GM19328 (cell line): ENCODE measurements at regions not wholly inside any gene's neighbourhood (a gene's known extent, or its start where the extent isn't known, plus 50 kb on each side); places are given as distances from the start of the nearest gene placed in this dataset.
A peak's percentile ranks its signal among the peaks of the same experiment; 100 is the strongest.
"Not testable (repeated sequence)": the region's sequence is repeated elsewhere in the genome, so short reads cannot be mapped to it uniquely, and the experiment has no call there.

Source experiments
- ATAC-seq: cut with Tn5 transposase; IDR thresholded peaks from one replicate; pipeline ENCODE4 v1.9.1; 2021; ENCODE audit warnings: mild to moderate bottlenecking, moderate library complexity; ENCODE audit not compliant: unreplicated experiment

DNA sequence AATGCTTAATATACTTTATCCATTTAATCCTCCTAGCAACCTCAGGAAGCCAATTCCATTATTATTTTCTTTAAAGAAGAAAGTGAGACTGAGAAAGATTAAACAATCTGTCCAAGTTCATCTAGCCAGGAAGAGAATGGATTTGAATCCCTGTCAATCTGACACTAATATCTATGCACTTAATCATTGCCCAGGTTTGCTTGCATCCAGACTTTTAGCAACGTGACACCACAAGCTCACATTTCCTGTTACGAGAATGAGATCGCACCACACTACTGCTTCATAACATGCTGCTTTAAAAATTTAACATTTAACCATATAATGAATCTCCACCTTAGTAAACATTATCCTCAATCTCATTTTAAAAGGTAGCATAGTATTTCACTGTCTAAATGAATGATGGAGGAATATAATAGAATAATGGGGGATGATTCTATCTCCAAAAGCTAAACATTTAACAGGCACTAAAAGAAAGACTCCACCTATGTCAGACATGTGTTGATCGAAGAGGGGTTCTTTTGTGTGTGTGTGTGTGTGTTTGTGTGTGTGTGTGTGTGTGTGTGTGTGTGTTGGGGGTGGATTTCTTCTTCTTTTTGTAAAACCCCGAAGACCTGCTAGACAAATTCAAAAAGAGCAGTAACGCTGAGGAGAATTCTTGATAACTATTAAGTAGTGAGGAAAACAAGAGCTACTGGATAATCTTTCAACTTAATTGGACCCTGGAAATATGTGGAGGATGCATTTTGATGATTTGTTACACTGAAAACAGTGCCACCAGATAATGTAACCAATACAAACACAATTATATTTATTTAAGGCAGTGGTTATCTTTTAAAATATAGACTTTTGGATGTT lies 138.7 kb upstream of the NR3C1 start:
- ATAC-seq = no peak

DNA sequence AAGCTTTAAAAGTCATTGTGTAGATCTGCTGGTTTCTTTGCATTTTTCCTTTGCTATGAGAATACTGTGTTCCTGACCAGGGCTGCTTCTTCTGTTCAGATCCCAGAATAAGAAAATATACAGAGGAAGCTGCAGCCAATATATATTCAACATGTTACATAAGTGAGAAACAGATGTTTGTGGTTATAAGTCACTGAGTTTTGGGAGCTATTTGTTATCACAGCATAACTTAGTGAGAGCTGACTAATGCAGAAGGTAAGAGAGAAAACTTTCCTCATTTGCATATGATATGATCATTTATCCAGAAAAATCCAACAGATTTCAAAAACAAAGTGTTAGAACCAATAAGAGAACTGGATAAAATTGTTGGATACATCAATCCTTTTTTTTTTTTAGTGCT lies 136.3 kb upstream of the NR3C1 start:
- no peak for ATAC-seq

DNA sequence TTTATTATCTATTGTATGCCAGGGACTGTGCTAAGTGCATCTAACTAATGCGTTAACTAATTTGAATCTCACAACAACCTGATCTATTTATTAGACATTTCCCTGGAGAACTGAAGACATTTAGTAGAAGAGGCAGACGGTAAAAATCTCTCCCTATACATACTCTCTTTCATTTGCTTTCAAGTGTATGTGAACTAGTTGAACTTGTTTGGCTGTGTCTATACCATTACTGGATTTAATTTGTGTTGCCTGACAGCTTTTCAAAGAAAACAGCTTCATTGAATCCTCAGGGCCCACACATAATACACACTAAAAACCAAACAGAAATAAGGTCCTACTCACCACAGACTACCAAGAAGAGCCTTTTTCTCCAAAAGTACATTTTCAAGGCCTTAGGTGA lies 133.6 kb upstream of the NR3C1 start:
- ATAC-seq = no peak

DNA sequence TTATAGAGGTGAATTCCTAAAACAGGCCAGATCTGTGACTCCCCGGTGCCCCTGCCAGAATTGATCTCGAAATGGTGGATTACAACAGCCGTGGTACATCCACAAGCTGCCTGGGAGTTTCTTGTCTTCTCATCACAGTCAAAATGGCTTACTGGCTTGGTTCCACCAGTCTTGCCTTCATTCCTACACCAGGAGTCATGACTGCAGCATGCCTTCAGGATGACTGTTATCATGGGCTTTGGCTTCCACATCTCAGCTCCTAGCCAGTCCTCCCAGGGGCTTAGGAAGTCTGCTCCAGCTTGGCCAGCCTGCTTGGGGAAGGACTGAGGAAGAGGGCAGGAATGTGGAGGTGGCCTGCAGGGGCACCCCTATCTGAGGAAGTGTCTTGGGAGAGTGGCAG lies 132.9 kb upstream of the NR3C1 start:
- ATAC-seq = no peak

DNA sequence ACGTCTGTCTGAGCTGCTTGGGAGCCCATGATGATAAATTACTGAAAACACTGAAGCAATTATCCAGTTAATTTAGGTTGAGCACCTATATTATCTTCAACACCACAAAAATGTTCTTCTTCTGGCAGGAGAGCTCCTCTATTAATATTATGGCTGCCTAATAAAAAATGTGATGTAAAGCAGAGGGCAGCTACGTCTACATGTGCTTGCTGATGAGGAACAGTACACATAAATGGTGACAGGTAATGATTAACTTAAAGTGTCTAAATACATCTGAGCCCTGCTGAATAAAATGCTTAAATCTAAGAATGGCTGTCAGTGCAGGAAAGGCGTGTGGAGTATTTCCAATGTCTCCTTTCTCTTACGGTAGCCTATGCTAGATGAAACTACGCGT lies 131.3 kb upstream of the NR3C1 start:
- ATAC-seq = no peak

DNA sequence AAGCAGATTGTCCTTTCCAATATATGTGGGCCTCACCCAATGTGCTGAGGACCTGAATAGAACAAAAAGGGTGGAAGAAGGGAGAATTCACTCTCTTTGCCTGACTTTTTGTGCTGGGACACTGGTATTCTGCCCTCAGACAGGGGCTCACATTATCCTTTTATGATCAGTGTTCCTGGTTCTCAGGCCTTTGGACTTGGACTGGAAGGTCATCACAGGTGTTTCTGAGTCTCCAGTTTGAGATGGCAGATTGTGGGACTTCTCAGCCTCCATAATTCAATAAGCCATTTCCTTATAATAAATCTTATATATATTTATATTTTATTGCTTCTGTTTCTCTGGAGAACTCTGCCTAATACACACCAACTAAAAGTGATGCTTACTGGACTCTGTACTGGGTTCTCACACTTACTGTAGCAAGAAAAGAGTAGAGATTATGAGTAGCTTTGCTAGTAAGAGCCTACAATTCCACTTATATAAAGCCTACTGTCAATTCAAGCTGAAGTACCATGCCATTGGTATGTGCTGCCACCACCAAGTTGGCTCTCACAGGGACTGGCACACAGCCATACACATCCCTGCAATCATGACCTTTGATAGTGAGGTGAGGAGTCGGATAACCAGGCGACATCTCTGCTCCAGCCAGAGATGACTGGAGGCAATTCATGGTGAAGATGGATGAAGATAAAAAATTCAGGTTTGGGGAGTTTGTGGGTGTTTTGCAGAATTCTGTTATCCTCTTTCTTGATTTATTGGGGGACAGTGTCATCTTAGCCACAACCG lies 130.7 kb upstream of the NR3C1 start:
- no peak for ATAC-seq

DNA sequence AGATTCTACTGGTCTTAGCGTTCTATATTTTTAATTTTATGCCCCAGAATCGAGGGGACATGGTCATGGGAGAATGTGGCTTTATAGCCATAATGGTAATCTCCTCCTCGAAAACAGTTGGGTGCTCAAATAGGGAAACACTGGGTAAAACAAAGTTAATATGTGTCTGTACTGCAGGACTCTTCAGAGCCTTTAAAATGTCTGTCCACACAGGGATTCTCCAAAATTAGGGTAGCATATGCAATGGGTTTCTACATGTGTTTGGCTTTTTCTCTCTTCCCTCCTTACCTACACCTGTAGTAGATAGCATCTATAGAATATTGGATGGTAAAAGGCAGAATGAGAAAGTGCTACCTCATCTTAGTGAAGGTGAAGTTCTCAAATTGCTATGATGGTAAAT lies 130.0 kb upstream of the NR3C1 start:
- ATAC-seq = no peak

DNA sequence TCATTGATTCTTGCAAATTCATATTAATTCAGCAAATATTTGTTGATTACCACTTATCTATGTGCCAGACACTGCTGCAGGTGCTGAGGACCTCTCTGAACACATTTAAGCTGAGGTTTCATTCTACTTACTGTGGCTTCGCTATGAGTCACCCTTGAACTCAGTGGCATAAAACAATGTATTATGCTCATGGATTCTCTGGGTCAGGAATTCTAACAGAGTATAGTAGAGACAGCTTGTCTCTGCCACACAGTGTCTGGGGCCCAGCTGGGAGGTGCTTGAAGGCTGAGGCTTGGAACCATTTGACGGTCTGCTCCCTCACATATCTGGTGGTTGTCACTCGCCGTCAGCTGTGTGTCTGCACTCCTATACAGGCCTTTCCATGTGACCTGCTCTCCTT lies 124.3 kb upstream of the NR3C1 start:
- ATAC-seq = no peak

DNA sequence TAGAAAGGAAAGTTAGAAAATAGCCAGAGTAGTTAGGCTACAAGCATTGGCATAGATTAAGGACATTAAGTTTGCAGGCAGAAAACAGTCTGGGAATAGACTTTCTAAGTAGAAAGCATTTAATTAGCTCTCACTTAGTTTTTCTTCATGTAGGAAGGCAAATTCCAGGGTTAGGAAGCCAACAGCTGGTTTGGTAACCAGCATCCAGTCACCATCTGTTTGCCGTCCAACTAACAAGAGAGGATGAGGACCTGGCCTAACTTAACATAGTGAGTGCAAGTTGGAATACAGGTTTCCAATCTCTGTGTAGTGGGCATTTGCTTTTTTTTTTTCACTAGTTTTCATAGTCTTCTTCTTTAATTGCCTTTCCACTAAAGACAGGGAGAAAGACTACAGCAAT lies 121.7 kb upstream of the NR3C1 start:
- ATAC-seq = no peak

DNA sequence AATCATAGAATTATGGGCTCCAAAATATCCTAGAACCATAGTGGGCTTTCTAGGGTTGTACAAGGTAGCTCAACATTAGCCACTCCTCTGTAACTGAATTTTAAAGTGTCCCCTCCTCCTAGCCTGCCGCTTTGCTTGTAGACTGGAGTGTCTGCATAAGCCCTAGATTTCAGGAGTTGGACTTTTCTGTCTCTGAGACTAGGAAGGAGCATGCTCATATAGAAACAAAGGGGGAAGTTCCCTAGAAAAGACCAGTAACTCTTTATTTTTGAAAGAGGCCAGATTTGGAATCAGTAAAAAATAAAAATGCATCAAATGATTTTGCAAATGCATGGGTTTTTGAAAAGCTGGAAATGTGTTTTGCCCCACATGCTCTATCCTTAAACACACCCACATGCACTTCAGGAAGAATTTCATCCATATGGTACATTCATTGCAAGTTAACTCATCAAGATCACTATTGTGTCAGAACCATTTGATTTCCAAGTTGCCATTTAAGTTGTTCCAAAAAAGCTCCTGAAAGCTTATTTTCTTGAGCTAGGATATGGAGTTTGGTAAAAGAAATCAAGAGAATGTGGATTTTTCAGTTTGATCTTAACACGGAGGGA lies 121.0 kb upstream of the NR3C1 start:
- ATAC-seq = no peak

DNA sequence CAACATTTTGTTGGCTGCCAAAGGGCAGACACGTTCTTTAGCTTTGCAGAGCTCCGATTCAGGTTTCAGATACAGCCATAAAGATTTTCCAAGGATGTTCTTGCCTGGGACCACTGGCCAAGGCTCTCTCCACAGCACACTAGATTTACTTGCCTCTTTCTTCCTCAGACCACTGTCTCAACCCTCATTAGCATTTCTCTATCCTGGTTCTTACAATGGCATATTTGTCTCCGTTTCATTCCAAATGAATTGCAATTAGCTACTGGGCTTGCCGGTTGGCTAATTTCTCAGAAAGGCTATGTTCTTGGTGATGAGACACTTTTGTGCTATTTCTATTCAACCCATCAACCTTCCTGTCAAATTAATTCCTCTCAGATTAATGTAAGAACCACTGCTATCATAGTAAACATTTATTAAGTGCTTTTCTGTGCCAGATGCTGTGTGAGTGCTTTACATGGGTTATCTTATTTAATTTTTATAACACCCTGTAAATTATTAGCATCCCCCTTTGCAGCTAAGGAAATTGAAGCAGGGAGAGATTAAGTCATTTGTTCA lies 118.4 kb upstream of the NR3C1 start:
- no peak for ATAC-seq

DNA sequence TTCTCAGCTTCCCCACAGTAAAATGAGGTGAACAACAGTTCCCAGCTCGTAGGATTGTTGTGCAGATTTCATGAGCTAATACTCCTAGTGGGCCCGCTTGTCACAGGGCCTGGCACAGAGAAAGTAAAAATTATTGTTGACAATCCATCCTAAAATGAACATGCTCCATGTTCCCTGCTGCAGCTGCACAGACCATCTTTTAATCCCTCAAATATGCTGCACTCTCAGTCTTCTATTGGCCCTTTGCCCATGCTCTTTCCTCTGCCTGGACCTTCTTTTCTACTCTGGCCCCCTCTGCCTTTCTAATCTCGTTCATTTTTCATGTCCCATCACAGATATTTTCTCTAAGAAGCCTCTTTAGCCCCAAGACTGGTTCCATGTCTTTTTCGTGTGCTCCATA lies 117.7 kb upstream of the NR3C1 start:
- ATAC-seq = no peak

DNA sequence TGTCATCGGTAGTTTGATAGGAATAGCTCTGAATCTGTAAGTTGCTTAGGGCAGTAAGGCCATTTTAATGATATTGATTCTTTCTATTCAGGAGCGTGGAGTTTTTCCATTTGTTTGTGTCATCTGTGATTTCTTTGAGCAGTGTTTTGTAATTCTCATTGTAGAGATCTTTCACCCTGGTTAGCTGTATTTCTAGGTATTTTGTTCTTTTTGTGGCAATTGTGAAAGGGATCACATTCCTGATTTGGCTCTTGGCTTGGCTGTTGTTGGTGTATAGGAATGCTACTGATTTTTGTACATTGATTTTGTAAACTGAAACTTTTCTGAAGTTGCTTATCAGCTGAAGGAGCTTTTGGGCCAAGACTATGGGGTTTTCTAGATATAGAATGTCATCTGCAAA lies 115.7 kb upstream of the NR3C1 start:
- not testable (repeated sequence) for ATAC-seq

DNA sequence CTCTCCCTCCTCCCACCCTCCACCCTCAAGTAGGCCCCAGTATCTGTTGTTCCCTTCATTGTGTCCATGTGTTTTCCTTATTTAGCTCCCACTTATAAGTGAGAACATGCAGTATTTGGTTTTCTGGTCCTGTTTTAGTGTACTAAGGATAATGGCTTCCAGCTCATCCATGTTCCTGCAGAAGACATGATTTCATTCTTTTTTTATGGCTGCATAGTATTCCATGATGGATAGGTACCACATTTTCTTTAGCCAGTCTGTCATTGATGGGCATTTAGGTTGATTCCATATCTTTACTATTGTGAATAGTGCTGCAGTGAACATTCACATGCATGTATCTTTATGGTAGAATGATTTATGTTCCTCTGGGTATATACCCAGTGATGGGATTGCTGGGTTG lies 114.3 kb upstream of the NR3C1 start:
- not testable (repeated sequence) for ATAC-seq

DNA sequence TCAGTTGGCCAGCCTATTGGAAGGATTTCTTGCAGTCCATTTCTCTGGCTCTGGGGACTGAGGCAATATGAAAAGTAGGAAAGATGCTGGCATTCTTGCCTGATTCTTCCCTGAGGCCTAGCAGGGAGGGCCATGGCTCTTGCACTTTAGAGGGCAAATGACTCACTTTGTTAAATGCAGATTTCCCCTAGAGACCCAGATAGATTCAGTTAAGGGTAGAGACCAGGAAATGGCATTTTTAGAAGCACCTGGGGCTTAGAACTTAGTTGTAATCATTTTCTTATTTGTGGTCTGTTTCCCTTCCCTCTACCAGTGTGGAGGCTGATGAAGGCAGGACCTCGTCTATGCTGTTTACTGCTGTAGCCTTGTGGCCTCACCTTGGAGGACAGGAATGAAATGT lies 112.8 kb upstream of the NR3C1 start:
- ATAC-seq = no peak

DNA sequence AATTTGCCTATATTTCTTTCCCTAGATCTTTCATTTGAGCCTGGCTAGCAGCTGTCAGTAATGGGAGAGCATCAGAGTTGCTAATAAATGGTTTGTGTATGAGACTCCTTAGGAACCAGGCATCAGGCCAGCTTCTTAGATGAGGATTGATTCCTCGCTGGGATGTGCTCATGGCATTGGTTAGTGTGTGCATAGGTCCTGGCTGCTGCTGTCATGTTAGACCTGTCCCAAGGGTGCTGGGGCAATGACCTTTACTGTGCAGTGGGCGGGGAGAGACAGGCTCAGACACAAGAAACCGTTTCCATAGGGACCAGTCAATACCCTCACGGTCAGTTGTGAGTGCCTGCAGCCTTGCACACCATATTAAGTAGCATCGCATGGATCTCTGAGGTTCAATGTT lies 112.3 kb upstream of the NR3C1 start:
- no peak for ATAC-seq

DNA sequence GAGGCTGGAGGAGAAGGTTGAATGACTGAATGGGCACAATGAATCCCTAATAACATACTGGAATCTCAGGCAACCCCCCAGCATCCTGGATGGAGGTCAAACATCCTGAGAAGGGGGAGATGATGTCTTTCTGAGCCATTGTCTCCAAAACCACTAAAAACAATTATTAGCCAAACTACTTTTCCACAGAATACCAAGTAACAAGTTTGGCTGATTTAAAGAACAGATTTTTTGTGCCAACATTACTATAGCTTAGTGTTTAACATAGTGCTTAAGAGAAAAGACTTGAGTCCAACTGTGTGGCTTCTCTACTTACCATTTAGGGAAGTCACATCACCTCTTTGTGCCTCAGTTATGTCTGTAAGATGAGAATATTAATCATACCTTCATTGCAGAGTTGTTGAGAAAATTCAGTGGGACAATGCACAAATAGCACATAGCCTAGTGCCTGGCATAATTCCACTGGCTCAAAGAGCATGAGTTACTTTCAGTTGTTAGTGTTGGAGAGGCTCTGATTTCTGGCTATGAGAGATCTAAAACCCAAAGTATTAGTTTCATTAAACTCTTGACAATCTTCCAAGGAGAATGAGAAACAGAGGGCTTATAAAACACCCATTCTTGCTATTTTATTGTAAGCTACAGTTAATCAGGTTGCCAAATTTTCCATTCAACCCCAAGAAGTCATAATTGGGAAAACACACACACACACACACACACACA lies 111.3 kb upstream of the NR3C1 start:
- ATAC-seq = no peak

DNA sequence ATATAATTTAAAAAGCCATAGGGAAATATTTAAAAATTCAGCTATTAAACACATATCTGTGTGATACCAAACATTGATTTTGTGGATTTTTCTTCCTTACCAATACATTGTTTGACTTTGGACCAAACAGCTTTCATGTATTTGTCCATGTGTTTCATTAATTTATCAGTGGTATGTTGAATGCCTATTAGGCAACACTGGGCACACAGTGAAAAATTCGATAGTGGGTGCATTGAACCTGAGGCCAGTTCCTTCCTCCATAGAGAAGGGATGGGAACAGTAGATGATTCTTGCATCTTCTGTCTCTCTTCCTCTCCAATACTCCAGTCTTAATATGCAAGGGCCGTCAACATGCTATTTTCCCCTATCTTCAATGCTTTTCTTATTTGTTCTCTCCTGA lies 110.2 kb upstream of the NR3C1 start:
- no peak for ATAC-seq

DNA sequence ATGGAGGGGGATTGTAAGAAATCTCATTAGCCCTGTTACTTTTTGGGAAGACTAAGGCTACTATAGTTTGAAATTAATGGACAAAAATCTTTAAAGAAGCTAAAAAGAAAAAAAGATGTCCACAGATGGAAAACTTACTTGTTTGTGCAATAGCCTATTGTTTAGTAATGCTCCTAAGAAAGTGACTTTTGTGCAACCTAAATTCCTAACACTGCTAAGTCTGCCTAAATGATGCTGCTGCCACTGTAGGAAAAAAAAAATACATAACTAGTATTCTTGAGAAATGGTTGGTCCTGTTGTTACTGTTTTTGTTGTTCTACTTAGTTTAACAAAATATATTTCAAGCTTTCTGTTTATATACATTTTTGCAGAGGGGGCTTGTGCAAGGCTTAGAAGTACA lies 108.2 kb upstream of the NR3C1 start:
- ATAC-seq = no peak

DNA sequence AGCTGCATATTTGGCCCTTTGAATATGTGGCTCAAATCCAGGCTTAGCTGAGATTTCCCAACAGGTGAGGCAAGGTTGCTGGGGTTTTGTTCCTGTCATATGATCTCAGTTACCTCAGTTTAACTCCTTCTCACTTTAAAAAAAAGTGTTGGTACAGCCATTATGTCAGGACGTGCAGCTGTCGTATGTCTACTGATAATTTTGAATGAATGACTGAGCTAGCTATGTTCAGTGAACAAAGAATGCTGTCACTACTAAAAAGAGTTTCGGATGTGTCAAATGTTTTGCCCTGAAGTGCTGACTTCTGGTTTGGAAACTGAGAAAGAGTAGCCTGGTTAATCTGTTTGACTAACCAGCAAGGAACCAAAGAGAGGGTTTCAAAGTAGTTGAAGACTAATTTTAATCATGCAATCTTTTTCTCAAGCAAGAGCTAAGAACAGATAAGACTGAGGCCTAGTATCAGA lies 106.3 kb upstream of the NR3C1 start:
- ATAC-seq = peak; percentile 73
